GM21786 (cell line): ENCODE measurements at regions not wholly inside any gene's neighbourhood (a gene's known extent, or its start where the extent isn't known, plus 50 kb on each side); places are given as distances from the start of the nearest gene placed in this dataset.

ENCODE experiments used
- ATAC-seq: cut with Tn5 transposase; IDR thresholded peaks from one replicate; pipeline ENCODE4 v1.9.1; 2021; ENCODE audit not compliant: unreplicated experiment

DNA sequence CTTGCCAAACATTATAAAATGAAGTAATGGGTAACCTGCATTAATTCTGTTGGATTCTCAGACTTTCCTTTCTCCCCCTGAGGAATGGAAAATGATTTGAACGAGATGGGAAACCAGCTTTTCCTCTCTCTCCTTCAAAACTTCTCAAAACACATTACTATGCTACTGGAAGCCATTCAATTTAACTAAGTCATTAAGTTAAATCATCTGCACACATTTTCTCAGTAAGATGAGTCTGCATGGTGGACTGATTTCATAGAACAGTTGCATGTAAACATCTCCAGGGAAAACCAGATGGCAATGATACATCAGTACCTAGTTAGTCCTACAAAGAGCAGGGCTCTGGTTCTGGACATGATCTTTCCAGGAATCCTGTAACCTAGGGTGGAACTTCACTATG, 59.9 kb downstream of the BMP4 start:
- no peak for ATAC-seq

- peak; percentile 68 for ATAC-seq
These were observed 62.2 kb downstream of the BMP4 start for GRCh38 chr14:53894456-53894855.

- no peak for ATAC-seq
These were observed 63.3 kb downstream of the BMP4 start for GRCh38 chr14:53893374-53893773.

- ATAC-seq = no peak
These were observed 66.0 kb downstream of the BMP4 start for GRCh38 chr14:53890611-53891101.

GRCh38 chr14:53888535-53889386, 67.9 kb downstream of the BMP4 start:
- ATAC-seq = no peak

DNA sequence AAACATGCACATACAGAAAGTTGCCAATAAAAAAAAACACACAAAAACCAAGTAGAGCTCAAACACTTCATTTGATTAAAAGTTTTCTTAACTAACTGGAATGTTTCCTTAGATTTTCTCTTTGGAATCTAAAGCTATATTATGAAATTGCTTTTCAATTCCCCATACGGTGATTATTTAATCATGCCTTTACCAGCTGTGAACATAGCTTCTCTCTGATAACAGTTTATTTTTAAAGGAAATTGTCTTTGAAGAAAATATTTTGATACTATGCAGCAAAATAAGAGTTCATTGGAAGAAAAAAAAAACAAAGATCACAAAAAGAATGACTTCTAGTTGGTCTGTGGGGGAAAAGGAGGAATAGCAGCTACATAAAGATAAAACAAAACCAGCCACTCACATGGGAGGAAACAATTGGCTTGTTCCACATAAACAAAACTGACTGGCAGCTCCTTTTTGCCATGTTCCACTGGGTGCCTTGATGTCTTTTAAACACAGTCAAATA, 71.4 kb downstream of the BMP4 start:
- no peak for ATAC-seq

DNA sequence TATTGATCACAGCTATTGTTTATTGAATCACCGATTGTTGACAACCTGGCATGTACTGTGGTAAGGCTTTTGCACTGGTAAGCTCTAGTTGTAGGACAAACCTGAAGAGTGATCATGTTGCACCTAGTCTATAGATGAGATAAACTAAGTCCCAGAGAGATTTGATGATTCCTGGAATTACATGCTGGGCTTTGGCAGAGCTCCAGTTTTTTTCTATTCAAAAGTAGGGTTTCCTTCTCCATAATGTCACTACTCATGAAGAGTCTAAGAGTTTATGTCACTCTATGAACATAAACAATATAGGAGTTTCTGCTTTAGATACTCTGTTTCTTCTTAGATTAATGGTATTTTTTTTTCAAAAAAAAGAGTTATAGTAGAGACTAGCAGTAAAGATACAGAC, 72.0 kb downstream of the BMP4 start:
- no peak for ATAC-seq

DNA sequence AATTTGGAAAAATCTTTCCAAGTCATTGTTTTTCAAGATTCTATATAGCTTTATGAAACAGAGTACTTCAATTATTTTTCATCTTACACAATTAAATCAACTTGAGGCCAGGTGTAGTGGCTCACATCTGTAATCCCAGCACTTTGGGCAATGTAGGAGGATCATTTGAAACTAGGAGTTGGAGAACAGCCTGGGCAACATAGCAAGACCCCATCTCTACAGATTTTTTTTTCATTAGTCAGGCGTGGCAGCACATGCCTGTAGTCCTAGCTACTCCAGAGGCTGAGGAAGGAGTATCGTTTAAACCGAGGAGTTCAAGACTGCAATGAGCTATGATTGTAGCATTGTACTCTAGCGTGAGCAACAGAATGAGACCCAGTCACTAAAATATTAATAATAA, 72.9 kb downstream of the BMP4 start:
- no peak for ATAC-seq

DNA sequence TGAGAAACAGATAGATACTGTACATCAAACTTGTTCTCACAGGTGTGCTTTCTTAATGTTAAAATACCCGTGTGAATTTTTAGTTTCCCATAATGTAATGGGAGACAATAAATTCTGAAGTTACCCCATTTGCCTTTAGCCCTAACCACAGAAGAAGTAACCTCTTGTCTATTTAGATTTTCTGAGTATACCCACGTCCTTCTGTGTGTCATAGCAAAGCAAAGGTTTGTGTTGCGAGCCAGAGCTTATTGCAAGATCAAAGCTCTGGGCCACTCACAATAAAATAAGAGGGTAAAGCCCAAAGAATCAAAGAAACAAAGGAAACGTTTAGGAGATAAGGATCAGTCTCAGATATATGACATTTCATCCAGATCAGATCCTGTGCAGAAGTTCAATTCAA, 73.9 kb downstream of the BMP4 start:
- no peak for ATAC-seq

DNA sequence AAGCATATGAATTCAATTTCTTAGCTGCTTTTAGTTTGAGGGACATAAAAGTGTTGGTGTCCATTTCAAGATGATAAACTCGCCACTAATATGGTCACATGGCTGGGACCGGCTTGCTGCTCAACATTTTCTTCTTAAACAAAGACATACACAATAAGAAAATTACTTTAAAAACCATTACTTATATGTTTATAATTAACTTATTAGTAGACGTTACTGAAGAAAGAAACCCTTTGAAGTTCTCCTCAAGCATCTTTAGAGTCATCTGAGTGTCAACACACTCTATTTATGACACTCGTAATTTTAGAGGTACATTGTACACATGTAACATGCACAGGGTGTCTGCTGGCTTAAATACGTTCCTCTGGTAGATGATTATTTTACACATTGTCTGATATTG, 74.7 kb downstream of the BMP4 start:
- ATAC-seq = no peak

DNA sequence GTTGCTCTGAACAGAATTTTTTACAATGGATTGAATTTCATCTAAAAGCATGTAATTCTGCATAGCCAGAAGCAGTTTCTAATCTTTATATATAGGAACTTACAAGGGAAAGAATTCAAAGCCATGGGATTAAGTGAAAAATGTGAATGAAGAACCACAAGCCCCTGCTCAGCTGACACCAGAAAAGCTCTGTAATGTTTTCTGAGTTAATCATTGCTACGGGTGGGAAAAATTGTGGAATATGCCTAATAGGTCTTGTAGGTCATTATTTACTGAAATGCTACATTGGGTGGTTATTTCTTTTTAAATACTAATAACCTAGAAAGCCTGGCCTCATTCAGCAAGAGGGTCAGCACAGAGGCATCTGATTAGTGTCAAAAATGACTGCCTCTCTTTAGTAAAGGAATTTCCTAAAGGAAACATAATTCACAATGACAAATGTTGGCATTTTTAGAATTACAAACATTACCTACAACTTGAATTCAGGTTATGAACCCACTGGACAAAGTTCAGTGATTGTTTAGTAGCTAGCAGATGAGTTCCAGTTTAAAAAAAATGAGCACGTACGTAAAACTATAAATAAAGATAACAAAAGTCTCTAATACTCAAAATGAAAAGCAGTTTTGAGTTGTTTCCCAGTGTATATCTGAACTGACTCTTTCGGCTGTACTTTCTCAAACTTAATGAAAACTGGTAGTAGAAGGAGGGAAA, 75.3 kb downstream of the BMP4 start:
- ATAC-seq = no peak

GRCh38 chr14:53880761-53881160, 75.9 kb downstream of the BMP4 start:
- no peak for ATAC-seq

- ATAC-seq = no peak
These were observed 76.9 kb downstream of the BMP4 start for GRCh38 chr14:53879747-53880146.

DNA sequence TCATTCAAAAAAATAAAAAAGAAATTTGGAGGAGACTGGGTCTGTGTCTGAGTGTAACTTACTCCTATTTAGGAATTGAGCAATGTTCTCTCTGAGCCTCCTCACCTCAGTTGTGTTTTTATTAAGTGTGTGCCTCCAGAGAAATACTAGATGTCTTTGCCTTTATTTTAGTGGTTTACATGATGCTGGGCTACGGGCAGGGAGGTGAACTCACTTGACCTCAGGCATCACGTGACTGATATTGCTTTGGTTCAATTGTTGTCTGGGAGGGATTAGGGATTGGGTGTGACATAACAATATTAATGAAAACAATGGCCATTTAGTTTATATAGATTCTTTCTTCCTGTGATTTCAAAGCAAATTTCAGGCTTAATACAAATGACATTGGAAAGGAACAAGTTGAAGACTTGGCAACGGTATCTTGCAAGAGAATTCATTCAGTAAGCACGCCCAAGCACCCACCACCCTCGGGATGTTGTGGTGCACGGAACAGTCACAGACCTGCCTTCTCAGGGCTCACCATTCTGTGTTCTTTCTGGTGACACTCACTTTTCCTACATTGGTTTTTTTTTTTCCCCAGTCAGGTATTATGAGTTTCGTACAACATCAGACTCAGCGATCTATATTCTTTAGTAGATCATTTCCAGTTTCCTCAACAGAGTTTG, 77.5 kb downstream of the BMP4 start:
- ATAC-seq = no peak

- ATAC-seq = no peak
These were observed 81.2 kb downstream of the BMP4 start for GRCh38 chr14:53875324-53875897.

- ATAC-seq = no peak
These were observed 81.9 kb downstream of the BMP4 start for GRCh38 chr14:53874704-53875103.

DNA sequence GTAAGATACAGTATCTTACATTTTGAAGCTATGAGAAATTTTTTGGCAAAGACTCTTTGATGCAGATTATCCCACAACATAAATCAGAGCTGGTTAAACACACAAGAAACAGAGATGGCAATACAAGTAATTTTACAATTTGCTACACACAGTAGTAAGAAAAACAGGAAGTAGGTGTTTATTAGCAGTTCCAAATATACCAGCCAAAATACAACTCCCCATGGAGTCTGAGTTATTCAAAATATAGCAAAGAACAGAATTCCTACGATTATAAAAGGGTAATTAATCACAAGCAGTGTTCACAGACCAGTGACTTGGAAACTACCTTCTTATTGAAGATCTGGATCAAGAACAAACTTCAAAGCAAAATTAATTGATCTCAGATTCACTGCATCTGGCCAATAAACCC, 83.9 kb downstream of the BMP4 start:
- ATAC-seq = no peak

- ATAC-seq = no peak
These were observed 84.7 kb downstream of the BMP4 start for GRCh38 chr14:53871951-53872350.

GRCh38 chr14:53871011-53871410, 85.6 kb downstream of the BMP4 start:
- no peak for ATAC-seq

DNA sequence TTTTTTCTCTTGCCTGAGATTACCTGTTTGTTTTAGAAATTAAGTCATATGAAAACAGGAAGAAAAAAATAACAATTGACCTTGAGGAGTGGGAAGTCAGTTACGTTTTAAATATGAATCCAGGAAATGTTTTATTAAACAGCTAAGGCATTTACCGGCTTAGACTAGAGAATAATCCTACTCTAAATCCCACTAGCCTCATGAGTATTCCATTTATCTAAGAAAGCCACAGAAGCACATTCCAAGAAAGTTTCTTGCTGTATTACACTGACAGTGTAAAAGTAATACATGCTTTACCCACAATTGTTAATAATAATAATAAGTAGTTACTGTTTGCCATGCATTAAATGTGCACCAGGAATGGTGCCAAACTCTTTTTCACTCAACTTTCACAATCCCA, 90.9 kb downstream of the BMP4 start:
- ATAC-seq = no peak

DNA sequence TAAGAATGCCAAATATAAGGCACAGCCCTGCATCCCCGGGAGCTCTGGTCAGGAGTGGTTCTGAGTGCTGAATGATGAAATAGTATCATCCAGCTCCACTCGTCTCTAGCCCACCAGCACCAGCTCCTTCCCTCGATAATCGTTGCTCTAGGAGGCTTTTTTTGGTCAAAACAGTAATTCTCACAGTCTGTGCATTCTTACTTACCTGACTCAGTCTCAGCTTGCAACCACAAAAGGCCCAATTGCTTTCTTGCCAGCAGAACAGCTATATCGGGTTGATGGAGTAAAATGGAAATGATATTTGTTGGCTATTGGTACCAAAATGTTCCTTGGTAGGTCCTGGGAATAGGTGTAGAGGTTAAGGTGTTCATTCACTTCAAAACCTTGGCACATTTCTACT, 94.8 kb downstream of the BMP4 start:
- no peak for ATAC-seq
